Midbrain (tissue), 1 donor: ENCODE measurements at regions not wholly inside any gene's neighbourhood (a gene's known extent, or its start where the extent isn't known, plus 50 kb on each side); places are given as distances from the start of the nearest gene placed in this dataset.
"Not testable (repeated sequence)": the region's sequence is repeated elsewhere in the genome, so short reads cannot be mapped to it uniquely, and the experiment has no call there.

ENCODE experiments used
- DNase-seq: peaks from one replicate; lab custom pipeline; 2025; lab: John Stamatoyannopoulos, UW

- no peak for DNase-seq
These were observed 282.1 kb downstream of the CXCL12 start for GRCh38 chr10:44102726-44103255.

GRCh38 chr10:44101082-44101481 lies 283.8 kb downstream of the CXCL12 start:
- DNase-seq: no peak

GRCh38 chr10:44099511-44099910 lies 285.4 kb downstream of the CXCL12 start:
- DNase-seq: no peak

DNA sequence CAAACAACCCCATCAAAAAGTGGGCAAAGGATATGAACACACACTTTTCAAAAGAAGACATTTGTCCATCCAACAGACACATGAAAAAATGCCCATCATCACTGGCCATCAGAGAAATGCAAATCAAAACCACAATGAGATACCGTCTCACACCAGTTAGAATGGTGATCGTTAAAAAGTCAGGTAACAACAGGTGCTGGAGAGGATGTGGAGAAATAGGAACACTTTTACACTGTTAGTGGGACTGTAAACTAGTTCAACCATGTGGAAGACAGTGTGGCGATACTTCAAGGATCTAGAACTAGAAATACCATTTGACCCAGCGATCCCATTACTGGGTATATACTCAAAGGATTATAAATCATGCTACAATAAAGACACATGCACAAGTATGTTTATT lies 288.7 kb downstream of the CXCL12 start:
- not testable (repeated sequence) for DNase-seq

DNA sequence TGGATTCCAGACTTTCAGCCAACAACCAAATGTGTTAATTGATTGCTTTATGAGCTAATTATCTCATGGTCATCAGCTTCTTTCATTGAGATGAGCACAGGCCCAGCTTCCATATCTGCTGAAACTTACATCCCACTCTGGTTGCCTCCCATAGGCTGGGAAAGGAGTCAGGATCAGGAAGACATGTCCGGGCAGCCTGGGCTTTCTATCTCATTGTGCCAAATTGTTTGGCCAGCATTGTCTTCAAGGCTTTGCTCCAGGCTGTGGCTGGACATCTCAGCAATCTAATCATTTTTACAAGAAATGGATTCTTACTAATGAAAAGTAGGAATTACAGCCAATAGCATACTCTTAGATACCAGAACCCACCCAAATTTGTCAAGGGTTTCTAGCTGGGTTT lies 295.2 kb downstream of the CXCL12 start:
- DNase-seq: no peak

DNA sequence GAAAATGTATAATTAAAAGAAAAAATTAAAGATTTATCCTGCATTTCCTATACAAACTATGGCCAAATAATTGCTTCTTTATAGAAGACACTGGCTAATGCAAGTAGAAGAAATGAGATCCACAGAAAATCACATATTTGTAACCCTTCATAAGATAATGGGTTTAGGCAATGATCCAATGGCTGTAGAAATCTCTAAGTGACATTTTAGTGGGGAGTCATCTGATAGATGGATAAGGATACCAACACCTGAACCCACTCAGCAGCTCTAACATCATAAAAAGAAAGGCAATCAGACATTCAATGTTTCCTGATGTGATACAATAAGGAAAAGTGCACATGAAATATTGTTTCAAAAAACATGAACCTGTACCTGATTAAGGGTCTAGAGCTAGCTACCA lies 297.5 kb downstream of the CXCL12 start:
- no peak for DNase-seq

DNA sequence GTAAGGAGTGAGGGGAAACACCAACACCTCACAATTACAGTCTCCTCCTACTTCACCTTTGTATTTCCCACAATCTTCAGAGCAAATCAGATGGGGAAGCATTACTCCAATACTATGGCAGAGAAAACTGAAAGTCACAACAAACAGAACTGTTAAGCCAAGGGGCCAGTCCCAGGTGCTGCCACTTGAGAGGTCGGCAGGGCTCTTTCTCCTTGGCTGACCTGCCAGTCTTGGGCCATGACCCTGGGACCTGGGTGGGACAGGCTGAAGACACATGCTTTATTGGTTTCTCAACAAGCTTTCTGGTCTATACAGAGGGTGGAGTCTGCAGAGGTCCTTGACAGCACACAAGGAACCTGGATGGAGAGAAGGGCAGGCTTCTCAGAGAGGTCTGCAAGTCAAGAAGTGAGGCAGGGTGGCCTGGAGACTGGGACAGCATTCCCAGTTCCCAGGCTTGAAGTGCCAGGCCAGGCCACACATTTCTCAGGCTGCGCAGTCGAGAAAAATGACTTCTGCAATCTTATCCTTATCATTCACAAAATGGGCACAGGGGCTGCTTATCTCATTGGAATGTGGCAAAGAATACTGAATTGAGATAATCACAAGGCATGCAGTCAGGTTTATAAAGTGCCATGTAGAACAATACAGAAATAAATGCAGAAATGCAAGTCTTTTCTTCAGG lies 301.0 kb downstream of the CXCL12 start:
- DNase-seq: no peak

- DNase-seq: no peak
These were observed 313.4 kb downstream of the CXCL12 start for GRCh38 chr10:44071479-44071878.

DNA sequence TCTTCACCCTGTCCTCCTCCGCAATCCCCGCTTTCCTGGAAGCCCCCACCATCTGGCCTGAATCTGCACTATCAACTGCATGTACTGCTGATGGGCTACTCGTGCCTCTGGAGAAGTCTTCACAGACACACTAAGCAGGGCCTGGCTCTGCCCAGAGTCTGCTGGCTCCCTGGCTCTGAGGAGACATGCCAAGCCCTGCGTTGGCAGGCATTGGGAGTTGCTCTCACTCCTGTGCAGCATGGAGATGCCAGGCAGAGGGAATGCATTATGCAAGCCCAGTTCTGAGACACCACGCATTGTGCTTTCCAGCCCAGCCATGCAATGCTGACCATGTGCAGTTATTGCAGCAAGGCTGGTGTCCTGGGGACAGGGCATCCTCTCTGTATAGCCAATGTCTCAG lies 314.6 kb downstream of the CXCL12 start:
- DNase-seq: peak; percentile 27

DNA sequence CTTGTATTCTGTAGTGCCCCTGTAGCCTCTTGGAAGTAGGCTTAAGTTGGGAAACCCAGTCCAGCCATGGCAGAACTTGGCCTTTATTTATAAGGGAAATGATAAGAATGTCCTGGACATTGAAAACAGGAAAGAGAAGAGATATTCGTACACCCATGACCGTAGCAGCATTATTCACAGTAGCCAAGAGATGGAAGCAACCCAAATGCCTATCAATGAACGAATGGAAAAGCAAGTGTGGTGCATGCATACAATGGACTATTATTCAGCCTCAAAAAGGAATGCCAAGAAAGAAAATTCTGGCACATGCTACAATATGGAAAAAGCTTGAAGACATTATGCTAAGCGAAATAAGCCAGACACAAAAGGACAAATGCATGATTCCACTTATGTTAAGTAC lies 315.3 kb downstream of the CXCL12 start:
- no peak for DNase-seq

GRCh38 chr10:44068716-44069482 lies 316.0 kb downstream of the CXCL12 start:
- DNase-seq: no peak

GRCh38 chr10:44067432-44067831 lies 317.5 kb downstream of the CXCL12 start:
- DNase-seq: no peak

DNA sequence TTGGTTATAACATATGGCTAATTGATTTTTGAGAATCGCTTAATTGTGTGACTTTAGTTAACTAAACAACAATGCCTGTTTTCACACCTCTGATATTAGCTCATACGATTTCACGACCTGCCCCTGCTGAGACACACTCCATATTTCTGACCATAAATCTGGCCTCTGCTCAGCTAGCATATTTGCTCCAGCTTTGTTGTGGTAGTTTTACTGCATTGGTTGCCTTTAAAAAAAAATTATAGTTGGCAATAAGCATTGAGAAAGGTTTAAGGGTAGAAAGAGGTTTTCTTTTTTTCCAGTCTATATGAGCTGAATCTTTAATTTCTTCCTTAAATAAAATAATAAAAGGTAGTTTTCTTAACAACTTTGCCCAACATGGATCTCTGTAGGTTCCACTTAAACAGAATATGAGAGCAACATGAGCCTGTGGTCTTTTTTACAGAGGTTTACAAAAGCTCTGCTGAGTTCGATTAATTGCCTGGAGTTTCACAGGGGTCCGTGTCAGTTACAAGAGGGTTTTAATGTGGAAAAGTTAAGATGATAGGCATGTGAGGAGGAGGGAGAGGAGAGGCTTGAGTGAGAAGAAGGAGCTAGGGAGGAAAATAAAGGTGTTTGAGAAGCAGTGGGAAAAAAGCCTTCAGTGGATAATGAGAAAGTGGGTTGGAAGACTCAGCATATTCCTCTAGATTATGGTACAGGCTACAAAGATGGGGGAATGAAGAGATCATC lies 318.2 kb downstream of the CXCL12 start:
- DNase-seq: no peak

DNA sequence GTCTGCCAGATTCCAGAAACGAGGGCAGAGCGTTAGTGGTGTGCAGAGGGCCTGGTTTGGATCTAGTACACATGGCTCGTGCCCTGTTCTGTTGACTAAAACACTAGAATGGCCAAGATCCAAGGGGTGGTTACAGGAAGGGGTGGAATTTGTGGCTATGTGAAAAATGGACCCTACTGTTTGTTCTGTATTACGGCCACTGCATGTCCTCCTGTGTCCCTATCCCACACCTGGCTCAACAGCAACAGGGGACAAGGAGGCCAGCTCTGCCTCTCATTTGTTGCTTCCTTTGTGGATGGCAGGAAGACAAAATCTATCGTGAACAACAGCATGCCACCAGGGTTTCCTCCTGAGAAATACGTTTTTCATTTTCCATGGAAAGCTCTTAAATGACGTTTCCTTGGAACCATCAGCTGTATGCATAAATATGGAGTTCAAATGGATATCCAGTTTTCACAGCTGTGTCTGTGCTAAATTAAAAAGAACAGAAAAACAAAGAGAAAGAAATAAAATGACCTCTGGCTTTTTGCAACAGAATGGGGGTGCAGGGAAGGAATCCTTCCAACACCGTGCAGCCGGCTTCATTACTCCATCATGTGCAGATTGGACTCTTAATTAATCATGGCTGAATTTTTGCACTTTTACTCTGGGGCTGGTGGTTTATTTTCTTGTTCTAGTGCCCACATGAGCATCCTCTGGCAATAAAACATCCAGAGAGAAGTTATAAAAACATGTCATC lies 318.9 kb downstream of the CXCL12 start:
- no peak for DNase-seq

- no peak for DNase-seq
These were observed 319.7 kb downstream of the CXCL12 start for GRCh38 chr10:44064987-44065787.

DNA sequence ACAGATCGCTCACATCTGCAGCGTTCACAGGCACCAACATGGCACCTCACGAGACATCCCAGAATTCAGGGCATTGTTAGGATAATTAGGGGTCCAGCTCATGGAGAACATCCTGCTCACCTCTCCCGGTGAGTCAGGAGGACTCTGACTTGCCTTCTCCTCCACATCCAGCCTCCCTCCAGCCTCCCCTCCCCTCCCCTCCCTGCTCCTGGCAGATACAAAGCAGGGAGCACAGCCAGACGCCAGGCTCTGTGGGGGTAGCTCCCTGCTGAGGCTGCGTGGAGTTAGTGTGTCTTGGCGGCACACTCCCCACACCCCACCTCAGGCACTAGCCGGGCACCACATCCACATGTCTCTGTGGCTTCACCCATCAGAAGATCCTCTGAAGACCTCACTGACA lies 320.6 kb downstream of the CXCL12 start:
- no peak for DNase-seq

GRCh38 chr10:44063686-44064085 lies 321.2 kb downstream of the CXCL12 start:
- no peak for DNase-seq

DNA sequence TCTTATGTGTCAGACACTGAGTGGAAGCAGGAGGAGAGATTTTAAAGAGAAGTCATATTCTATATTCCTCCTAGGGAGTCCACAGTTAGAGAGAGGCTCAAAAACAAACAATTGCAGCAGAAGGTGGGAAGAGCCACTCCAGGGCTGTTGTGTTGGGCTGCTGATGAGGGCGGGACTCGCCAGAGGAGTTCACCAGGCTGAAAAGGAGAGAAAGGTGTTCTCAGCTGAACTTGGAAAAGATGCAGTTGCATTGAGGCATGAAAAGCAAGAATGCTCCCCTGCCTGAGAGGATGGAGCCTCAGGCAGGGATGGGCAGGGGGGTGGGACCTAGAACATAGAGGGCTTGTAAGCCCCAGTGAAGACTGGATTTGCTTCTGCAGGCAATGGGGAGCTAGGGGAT lies 324.2 kb downstream of the CXCL12 start:
- no peak for DNase-seq

DNA sequence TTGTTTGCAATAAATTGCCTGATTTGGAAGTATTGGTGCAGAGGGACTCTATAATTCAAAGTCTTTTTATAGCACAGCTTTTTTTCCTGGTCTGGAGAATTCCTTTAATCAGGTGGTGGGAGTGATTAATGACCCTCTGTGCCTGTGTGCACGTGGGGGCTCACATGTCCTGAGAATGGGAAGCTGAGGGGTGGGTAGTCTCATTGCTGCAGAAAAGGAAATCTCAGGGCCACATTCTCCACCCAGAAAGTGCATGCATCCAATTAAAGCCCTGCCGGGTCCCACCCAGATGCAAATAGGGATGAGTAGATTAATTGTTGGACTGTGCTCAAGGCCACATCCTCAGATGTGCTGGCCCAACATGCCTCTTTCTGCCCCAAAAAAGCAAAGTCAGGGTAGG lies 324.7 kb downstream of the CXCL12 start:
- DNase-seq: no peak

GRCh38 chr10:44058259-44058658 lies 326.6 kb downstream of the CXCL12 start:
- DNase-seq: no peak
